Right forelimb (tissue), 1 donor: ENCODE measurements at regions not wholly inside any gene's neighbourhood (a gene's known extent, or its start where the extent isn't known, plus 50 kb on each side); places are given as distances from the start of the nearest gene placed in this dataset.

ENCODE experiments used
- DNase-seq: peaks from one replicate; pipeline ENCODE4 v3.0.0-alpha.2; 2018

DNA sequence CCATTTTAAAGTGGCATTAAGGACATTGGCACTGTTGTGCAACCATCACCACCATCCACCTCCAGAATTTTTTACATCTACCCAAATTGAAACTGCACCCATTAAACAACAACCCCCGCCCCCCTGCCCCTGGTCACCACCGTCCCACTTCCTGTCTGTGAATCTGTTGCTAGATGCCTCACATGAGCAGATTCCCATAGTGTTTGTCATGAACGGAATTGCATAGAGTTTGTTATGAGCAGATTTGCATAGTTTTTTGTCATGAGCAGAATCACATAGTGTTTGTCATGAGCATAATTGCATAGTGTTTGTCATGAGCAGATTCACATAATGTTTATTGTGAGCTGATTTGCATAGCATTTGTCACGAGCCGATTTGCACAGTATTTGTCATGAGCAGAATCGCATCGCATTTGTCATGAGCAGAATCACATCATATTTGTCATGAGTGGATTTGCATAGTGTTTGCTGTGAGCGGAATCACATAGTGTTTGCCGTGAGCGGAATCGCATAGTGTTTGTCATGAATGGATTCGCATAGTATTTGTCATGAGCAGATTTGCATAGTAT lies 54.0 kb upstream of the GTF3A start:
- no peak for DNase-seq

DNA sequence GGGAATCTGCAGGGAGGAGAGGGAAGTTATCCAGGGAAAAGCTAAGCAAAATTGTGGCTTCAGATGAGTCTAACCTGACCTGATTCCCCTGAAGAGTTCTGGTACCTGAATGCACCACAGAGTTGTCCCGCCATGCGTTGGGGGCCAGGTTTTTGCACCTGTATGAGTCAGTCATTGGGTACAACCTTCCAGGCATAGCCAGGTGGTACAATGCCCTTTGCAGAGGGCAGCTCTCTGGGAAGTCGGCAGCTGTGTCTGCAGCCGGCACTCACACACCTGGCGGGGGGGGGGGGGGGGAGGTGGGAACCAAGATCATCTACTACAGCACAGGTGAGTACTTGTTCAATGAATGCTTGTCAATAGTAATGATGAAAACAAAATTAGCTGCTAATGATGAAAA lies 52.5 kb upstream of the GTF3A start:
- no peak for DNase-seq

- no peak for DNase-seq
Measured at GRCh38 chr13:27372896-27373295, 51.5 kb upstream of the GTF3A start.

GRCh38 chr13:27374126-27374613 lies 50.2 kb upstream of the GTF3A start:
- DNase-seq, result no peak
